Superior temporal gyrus (tissue), 1 donor: ENCODE measurements at regions not wholly inside any gene's neighbourhood (a gene's known extent, or its start where the extent isn't known, plus 50 kb on each side); places are given as distances from the start of the nearest gene placed in this dataset.
"Not testable (repeated sequence)": the region's sequence is repeated elsewhere in the genome, so short reads cannot be mapped to it uniquely, and the experiment has no call there.

Experiments
- DNase-seq: peaks from one replicate; pipeline ENCODE4 v3.0.0-alpha.2; 2016; ENCODE audit errors: extremely low spot score

GRCh38 chrX:123075947-123076561 is 108.0 kb upstream of the GRIA3 start:
- DNase-seq: no peak

GRCh38 chrX:123077631-123078030 is 106.4 kb upstream of the GRIA3 start:
- DNase-seq: no peak

GRCh38 chrX:123080065-123080464 is 104.0 kb upstream of the GRIA3 start:
- no peak for DNase-seq

- no peak for DNase-seq
Observed at GRCh38 chrX:123081776-123082175, 102.3 kb upstream of the GRIA3 start.

GRCh38 chrX:123083924-123084323 is 100.2 kb upstream of the GRIA3 start:
- DNase-seq: no peak

- no peak for DNase-seq
Observed at GRCh38 chrX:123084797-123085196, 99.3 kb upstream of the GRIA3 start.

GRCh38 chrX:123085311-123085940 is 98.7 kb upstream of the GRIA3 start:
- DNase-seq: no peak

- DNase-seq: no peak
Observed at GRCh38 chrX:123086768-123087167, 97.3 kb upstream of the GRIA3 start.

GRCh38 chrX:123087326-123087725 is 96.8 kb upstream of the GRIA3 start:
- DNase-seq: no peak

- no peak for DNase-seq
Observed at GRCh38 chrX:123088331-123088730, 95.7 kb upstream of the GRIA3 start.

GRCh38 chrX:123088930-123089329 is 95.1 kb upstream of the GRIA3 start:
- DNase-seq: no peak

- DNase-seq: no peak
Observed at GRCh38 chrX:123093792-123094191, 90.3 kb upstream of the GRIA3 start.

GRCh38 chrX:123108513-123109427 is 75.3 kb upstream of the GRIA3 start:
- DNase-seq: no peak

- DNase-seq: no peak
Observed at GRCh38 chrX:123121241-123121640, 62.8 kb upstream of the GRIA3 start.

GRCh38 chrX:123129805-123130204 is 54.3 kb upstream of the GRIA3 start:
- not testable (repeated sequence) for DNase-seq
